H1 (cell line): ENCODE measurements at regions not wholly inside any gene's neighbourhood (a gene's known extent, or its start where the extent isn't known, plus 50 kb on each side); places are given as distances from the start of the nearest gene placed in this dataset.

Experiments used
- CTCF ChIA-PET: fragments of 300-600 bp; sonication (Branson Sonifier 250); formaldehyde crosslinking; loops from one replicate; lab custom pipeline; 2021; ENCODE audit not compliant: partially characterized antibody; lab: Charles Lee
- POLR2A ChIA-PET: fragments of 300-600 bp; sonication (Branson Sonifier 250); formaldehyde crosslinking; loops from one replicate; lab custom pipeline; 2021; ENCODE audit warnings: inconsistent platforms; ENCODE audit not compliant: partially characterized antibody; lab: Charles Lee
- DNase-seq, 2 experiments: peaks; one replicate each; pipeline versions ENCODE4 v3.0.0 to v3.0.0-alpha.2; 2010 to 2022; ENCODE audit warnings: low spot score in 2 of 2, low read depth in 1 of 2, mixed read lengths in 1 of 2
- FAIRE-seq: peaks from 2 replicates; lab custom pipeline; 2011; peaks lifted over from hg19 to GRCh38; lab: Jason Lieb, UNC
- H2AFZ ChIP-seq: 2 replicates; pipeline ENCODE4 v1.8.1; 2012; ENCODE audit warnings: low read length, inconsistent platforms
- H2AK5ac ChIP-seq: 2 replicates; pipeline ENCODE4 v1.6.1; 2013; ENCODE audit warnings: low read depth, low read length
- H2BK120ac ChIP-seq: replicated peaks from 2 replicates; pipeline ENCODE3; 2013; ENCODE audit warnings: low read depth, low read length, inconsistent platforms
- H2BK12ac ChIP-seq: 2 replicates; pipeline ENCODE4 v1.6.1; 2013; ENCODE audit warnings: low read depth, low read length
- H2BK15ac ChIP-seq: 2 replicates; pipeline ENCODE4 v1.6.1; 2013; ENCODE audit warnings: low read length
- H2BK20ac ChIP-seq: 2 replicates; pipeline ENCODE4 v1.6.1; 2013; ENCODE audit warnings: low read length
- H2BK5ac ChIP-seq: 2 replicates; pipeline ENCODE4 v1.6.1; 2013; ENCODE audit warnings: low read depth, low read length
- H3K14ac ChIP-seq: 2 replicates; pipeline ENCODE4 v1.6.1; 2013; ENCODE audit warnings: inconsistent platforms; ENCODE audit not compliant: insufficient read length
- H3K18ac ChIP-seq: 2 replicates; pipeline ENCODE4 v1.6.1; 2013; ENCODE audit warnings: low read length; ENCODE audit errors: extremely low read depth
- H3K23ac ChIP-seq: 2 replicates; pipeline ENCODE4 v1.6.1; 2013; ENCODE audit warnings: inconsistent platforms; ENCODE audit not compliant: insufficient read length
- H3K23me2 ChIP-seq: 2 replicates; pipeline ENCODE4 v1.6.1; 2013; ENCODE audit warnings: low read depth, low read length
- H3K27ac ChIP-seq: 2 replicates; pipeline ENCODE4 v1.6.1; 2011; ENCODE audit warnings: low read depth, low read length, inconsistent platforms
- H3K27me3 ChIP-seq, 4 experiments: replicated peaks in 1 of 4; 1 replicate in 1 of 4; 2 replicates in 3 of 4; pipeline versions ENCODE4 v1.6.1 to v1.8.1; 2011 to 2013; ENCODE audit warnings: low read length in 3 of 4, mild to moderate bottlenecking in 3 of 4, inconsistent platforms in 2 of 4, mixed read lengths in 2 of 4, moderate library complexity in 1 of 4; ENCODE audit not compliant: control insufficient read depth in 3 of 4, insufficient read depth in 3 of 4; ENCODE audit errors: extremely low read depth in 1 of 4
- H3K36me3 ChIP-seq, 4 experiments: 2 replicates each; pipeline versions ENCODE4 v1.6.1 to v1.8.1; 2011 to 2013; ENCODE audit warnings: mild to moderate bottlenecking in 4 of 4, low read length in 3 of 4, moderate library complexity in 2 of 4, control low read depth in 1 of 4, inconsistent platforms in 1 of 4; ENCODE audit not compliant: insufficient read depth in 4 of 4, control insufficient read depth in 2 of 4
- H3K4ac ChIP-seq: replicated peaks from 2 replicates; pipeline ENCODE3; 2013; ENCODE audit warnings: low read length, low read depth, mixed read lengths, inconsistent platforms; ENCODE audit not compliant: insufficient read length
- H3K4me1 ChIP-seq, 4 experiments: replicated peaks in 1 of 4; 1 replicate in 1 of 4; 2 replicates in 3 of 4; pipeline versions ENCODE4 v1.6.1 to v1.8.1; 2011 to 2013; ENCODE audit warnings: low read length in 3 of 4, inconsistent platforms in 2 of 4, mixed read lengths in 1 of 4; ENCODE audit not compliant: insufficient read depth in 4 of 4, control insufficient read depth in 3 of 4
- H3K4me2 ChIP-seq, 2 experiments: 2 replicates each; pipeline versions ENCODE4 v1.6.1 to v1.8.1; 2011 to 2013; ENCODE audit warnings: low read depth in 2 of 2, low read length in 2 of 2, control low read depth in 1 of 2, inconsistent platforms in 1 of 2, mild to moderate bottlenecking in 1 of 2; ENCODE audit not compliant: insufficient read depth in 1 of 2
- H3K4me3 ChIP-seq, 4 experiments: fragments of 200-600, 300-600 bp in 1 of 4; sonication (generic), shearing (Covaris generic), sonication (Bioruptor Twin) in 1 of 4; 2 replicates each; pipeline versions ENCODE4 v1.5.1 to v1.8.1; 2011 to 2016; ENCODE audit warnings: low read length in 4 of 4, low read depth in 3 of 4, control low read depth in 2 of 4, inconsistent platforms in 2 of 4, mild to moderate bottlenecking in 2 of 4, mixed read lengths in 1 of 4, moderate library complexity in 1 of 4; ENCODE audit not compliant: insufficient read depth in 2 of 4; ENCODE audit errors: extremely low read depth in 1 of 4
- H3K56ac ChIP-seq: replicated peaks from 2 replicates; pipeline ENCODE3; 2013; ENCODE audit warnings: low read depth, mild to moderate bottlenecking, mixed read lengths, low read length, inconsistent platforms; ENCODE audit not compliant: insufficient read length
- H3K79me1 ChIP-seq: 2 replicates; pipeline ENCODE4 v1.6.1; 2013; ENCODE audit warnings: low read depth, low read length, control low read depth
- H3K79me2 ChIP-seq, 2 experiments: 2 replicates each; pipeline versions ENCODE4 v1.6.1 to v1.8.1; 2012 to 2013; ENCODE audit warnings: low read length in 2 of 2, mild to moderate bottlenecking in 2 of 2, inconsistent platforms in 1 of 2; ENCODE audit not compliant: insufficient read depth in 2 of 2, control insufficient read depth in 1 of 2
- H3K9ac ChIP-seq, 4 experiments: replicated peaks in 1 of 4; 1 replicate in 1 of 4; 2 replicates in 3 of 4; pipeline versions ENCODE4 v1.6.1 to v1.8.1; 2011 to 2013; ENCODE audit warnings: low read depth in 3 of 4, low read length in 3 of 4, control low read depth in 2 of 4, mild to moderate bottlenecking in 2 of 4, moderate library complexity in 2 of 4, inconsistent platforms in 1 of 4; ENCODE audit errors: extremely low read depth in 1 of 4
- H3K9me3 ChIP-seq, 2 experiments: 2 replicates each; pipeline versions ENCODE4 v1.6.1 to v1.8.1; 2012 to 2013; ENCODE audit warnings: mild to moderate bottlenecking in 2 of 2, moderate library complexity in 2 of 2, control low read depth in 1 of 2, inconsistent platforms in 1 of 2, low read depth in 1 of 2, low read length in 1 of 2, mixed read lengths in 1 of 2; ENCODE audit not compliant: insufficient read depth in 2 of 2
- H4K20me1 ChIP-seq, 2 experiments: replicated peaks in 1 of 2; 2 replicates each; pipeline versions ENCODE3 to v1.8.1; 2011 to 2013; ENCODE audit warnings: inconsistent platforms in 2 of 2, low read length in 2 of 2, mild to moderate bottlenecking in 1 of 2; ENCODE audit not compliant: insufficient read depth in 2 of 2, control insufficient read depth in 1 of 2
- H4K5ac ChIP-seq: 2 replicates; pipeline ENCODE4 v1.6.1; 2013; ENCODE audit warnings: low read length, low read depth, mixed read lengths, inconsistent platforms; ENCODE audit not compliant: insufficient read length
- H4K8ac ChIP-seq: 2 replicates; pipeline ENCODE4 v1.8.0; 2013; ENCODE audit warnings: mild to moderate bottlenecking, moderate library complexity, low read length, inconsistent platforms; ENCODE audit not compliant: insufficient read depth; ENCODE audit errors: extremely low read depth
- H4K91ac ChIP-seq: replicated peaks from 2 replicates; pipeline ENCODE3; 2013; ENCODE audit warnings: low read length, mixed read lengths, inconsistent platforms; ENCODE audit not compliant: insufficient read length
- CHD1 ChIP-seq: IDR thresholded peaks from 2 replicates; pipeline ENCODE4 v1.6.1; 2012; ENCODE audit warnings: low read depth, low read length, improper control_type of control experiment
- CTCF ChIP-seq, 3 experiments: IDR thresholded peaks; 1 replicate in 2 of 3; 2 replicates in 1 of 3; pipeline versions ENCODE4 v1.5.1 to v1.6.1; 2011; ENCODE audit warnings: low read length in 3 of 3, mild to moderate bottlenecking in 3 of 3, inconsistent platforms in 2 of 3, low read depth in 1 of 3, moderate library complexity in 1 of 3; ENCODE audit not compliant: insufficient read depth in 1 of 3; ENCODE audit errors: control extremely low read depth in 1 of 3
- JUN ChIP-seq: IDR thresholded peaks from 2 replicates; pipeline ENCODE4 v1.6.1; 2011; ENCODE audit warnings: low read depth, mild to moderate bottlenecking, improper control_type of control experiment, low read length
- NANOG ChIP-seq: IDR thresholded peaks from 2 replicates; pipeline ENCODE4 v1.6.1; 2011; ENCODE audit warnings: low read length, low read depth, mild to moderate bottlenecking, inconsistent platforms; ENCODE audit not compliant: insufficient read depth, poor library complexity, severe bottlenecking
- POLR2A ChIP-seq, 2 experiments: IDR thresholded peaks; 1 replicate in 1 of 2; 2 replicates in 1 of 2; pipeline ENCODE4 v1.6.1; 2011; ENCODE audit warnings: low read depth in 2 of 2, low read length in 2 of 2, mild to moderate bottlenecking in 2 of 2; ENCODE audit errors: control extremely low read depth in 1 of 2
- POLR2AphosphoS5 ChIP-seq: IDR thresholded peaks from 2 replicates; pipeline ENCODE4 v1.6.1; 2011; ENCODE audit warnings: low read depth, low read length
- RNF2 ChIP-seq: fragments of 200-900, 300-1000 bp; sonication (generic); IDR thresholded peaks from 2 replicates; pipeline ENCODE4 v1.7.1; 2016; ENCODE audit warnings: borderline replicate concordance, low read depth, mild to moderate bottlenecking, antibody characterized with exemption, low read length; ENCODE audit not compliant: poor library complexity, severe bottlenecking; ENCODE audit errors: missing control alignments
- SAP30 ChIP-seq: fragments of 300-600 bp; sonication (generic); IDR thresholded peaks from 2 replicates; pipeline ENCODE4 v1.7.1; 2012; ENCODE audit warnings: low read length, moderate library complexity, mild to moderate bottlenecking, inconsistent platforms; ENCODE audit not compliant: insufficient read depth, insufficient replicate concordance
- SIX5 ChIP-seq: IDR thresholded peaks from 2 replicates; pipeline ENCODE4 v1.6.1; 2011; ENCODE audit warnings: mild to moderate bottlenecking, low read depth, low read length
- SUZ12 ChIP-seq: fragments of 200-600 bp; sonication (generic); IDR thresholded peaks from 2 replicates; pipeline ENCODE4 v1.6.1; 2012; ENCODE audit warnings: mild to moderate bottlenecking, inconsistent platforms, low read length, moderate library complexity, mixed read lengths
- WGBS, 2 experiments: shearing (Covaris generic) in 1 of 2; methylation state at CpG; one replicate each; pipeline versions ENCODE4 v1.1.6 to v1.1.7; 2013 to 2015; ENCODE audit warnings: low lambda C conversion rate in 2 of 2, mixed read lengths in 2 of 2, inconsistent platforms in 1 of 2, low coverage in 1 of 2, missing lambda C conversion rate in 1 of 2; ENCODE audit not compliant: insufficient replicate concordance in 2 of 2, insufficient coverage in 1 of 2, insufficient read length in 1 of 2; ENCODE audit errors: extremely low coverage in 1 of 2, missing lambda C conversion rate in 1 of 2; 5-methylcytosine and 5-hydroxymethylcytosine counted together

- Histone ChIP-seq H2BK15ac (no peak overlapping the region), H2BK12ac (no peak overlapping the region), H3K4me3 (no peak overlapping the region), H3K36me3 (no peaks in the 10 kb centered on the region), H3K27me3 (peaks cover 0 to 2% (median 0%) of the 10 kb centered on the region in 4 experiments; a peak in 1 of 7 replicates), H3K4ac (no peak overlapping the region), H4K91ac (no peak overlapping the region), H4K8ac (no peak overlapping the region), H3K18ac (no peak overlapping the region), H3K79me1 (no peaks in the 10 kb centered on the region), H3K9me3 (no peaks in the 10 kb centered on the region), H3K4me1 (no peaks in the 10 kb centered on the region), H4K20me1 (no peaks in the 10 kb centered on the region), H2BK20ac (no peak overlapping the region), H3K14ac (no peak overlapping the region), H3K27ac (no peak overlapping the region), H3K9ac (no peak overlapping the region), H3K23me2 (no peaks in the 10 kb centered on the region), H3K23ac (no peak overlapping the region), H2BK5ac (no peak overlapping the region), H3K56ac (no peak overlapping the region), H4K5ac (no peak overlapping the region), H3K79me2 (no peaks in the 10 kb centered on the region), H3K4me2 (no peak overlapping the region), H2BK120ac (no peak overlapping the region), H2AFZ (no peak overlapping the region), H2AK5ac (no peak overlapping the region)
- FAIRE-seq (no peak), DNase-seq (no peak)
- WGBS, 2 experiments = 82% methylated on average over 3 of the region's 3 CpGs; no CpG with 5 or more reads in 1 of the 2 experiments
- ChIA-PET CTCF (interaction anchor here (1.0 to 1.5 kb wide), 2 partner anchors 9 to 308 kb away, joined by 3 read pairs; no protein-coding TSS in a partner anchor), POLR2A (no interaction called here)
- TF ChIP-seq CTCF (IDR thresholded peaks at IDR 0.05; ENCODE audit: control extremely low read depth in 1 of 3, insufficient read depth in 1 of 3, low read depth in 1 of 3, low read length in 3 of 3) (no peak), SAP30 (no peak), POLR2A (IDR thresholded peaks at IDR 0.05; ENCODE audit: control extremely low read depth in 1 of 2, low read depth in 2 of 2, low read length in 2 of 2) (no peak), JUN (no peak), RNF2 (no peak), NANOG (no peak), POLR2AphosphoS5 (no peak), SUZ12 (no peak), CHD1 (no peak), SIX5 (no peak)
These were observed 85.4 kb upstream of the PHYHIPL start for GRCh38 chr10:59090817-59091622.
